GM11168 (cell line): ENCODE measurements at regions not wholly inside any gene's neighbourhood (a gene's known extent, or its start where the extent isn't known, plus 50 kb on each side); places are given as distances from the start of the nearest gene placed in this dataset.

Source experiments
- in situ Hi-C: fragments of 300-500 bp; cut with MboI; formaldehyde crosslinking; loops from one replicate; pipeline ENCODE4 v1.12.0; 2022; ENCODE audit warnings: low sequenced_read_pairs; ENCODE audit not compliant: unreplicated experiment

- in situ Hi-C loops, result no loop called here
Measured at GRCh38 chr2:18651842-18652774, 62.7 kb upstream of the NT5C1B start.

GRCh38 chr2:18650221-18650620 is 60.9 kb upstream of the NT5C1B start:
- in situ Hi-C loops, result no loop called here

GRCh38 chr2:18649502-18650135 is 60.2 kb upstream of the NT5C1B start:
- in situ Hi-C loops, result no loop called here

GRCh38 chr2:18648161-18648560 is 58.8 kb upstream of the NT5C1B start:
- in situ Hi-C loops, result no loop called here

- in situ Hi-C loops, result no loop called here
Measured at GRCh38 chr2:18647731-18648130, 58.4 kb upstream of the NT5C1B start.

- in situ Hi-C loops, result no loop called here
Measured at GRCh38 chr2:18645315-18645714, 55.9 kb upstream of the NT5C1B start.

GRCh38 chr2:18644115-18644462 is 54.7 kb upstream of the NT5C1B start:
- in situ Hi-C loops, result no loop called here

GRCh38 chr2:18643326-18644114 is 54.2 kb upstream of the NT5C1B start:
- in situ Hi-C loops, result no loop called here

- in situ Hi-C loops, result no loop called here
Measured at GRCh38 chr2:18641823-18642222, 52.5 kb upstream of the NT5C1B start.

GRCh38 chr2:18639756-18640453 is 50.5 kb upstream of the NT5C1B start:
- in situ Hi-C loops, result no loop called here
